HUDEP-2 (cell line): ENCODE measurements at regions not wholly inside any gene's neighbourhood (a gene's known extent, or its start where the extent isn't known, plus 50 kb on each side); places are given as distances from the start of the nearest gene placed in this dataset.
A peak's percentile ranks its signal among the peaks of the same experiment; 100 is the strongest.
"Not testable (repeated sequence)": the region's sequence is repeated elsewhere in the genome, so short reads cannot be mapped to it uniquely, and the experiment has no call there.

Experiments used
- DNase-seq, 76 experiments: peaks; one replicate each; lab custom pipeline; 2025; ENCODE audit not compliant: unreplicated experiment in 76 of 76; lab: John Stamatoyannopoulos, UW

DNA sequence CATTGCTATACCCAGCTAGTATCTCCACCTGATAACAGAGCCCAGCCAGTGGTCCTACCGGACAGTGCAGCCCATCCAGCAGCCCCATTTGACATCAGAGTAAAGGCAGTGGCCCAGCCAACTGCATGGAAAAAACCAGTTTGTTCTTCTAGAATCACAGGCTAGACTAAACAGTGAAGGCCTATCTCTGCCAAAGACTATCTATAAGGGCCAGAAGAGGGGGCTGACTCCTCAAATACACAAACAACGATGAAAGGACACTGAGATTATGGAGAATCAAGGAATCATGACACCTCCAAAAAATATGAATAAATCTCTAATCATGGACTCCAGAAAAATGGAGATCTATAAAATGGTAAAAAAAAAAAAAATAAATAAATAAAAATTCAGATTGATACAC is 546.4 kb upstream of the HTR2C start:
- DNase-seq, result no peak

DNA sequence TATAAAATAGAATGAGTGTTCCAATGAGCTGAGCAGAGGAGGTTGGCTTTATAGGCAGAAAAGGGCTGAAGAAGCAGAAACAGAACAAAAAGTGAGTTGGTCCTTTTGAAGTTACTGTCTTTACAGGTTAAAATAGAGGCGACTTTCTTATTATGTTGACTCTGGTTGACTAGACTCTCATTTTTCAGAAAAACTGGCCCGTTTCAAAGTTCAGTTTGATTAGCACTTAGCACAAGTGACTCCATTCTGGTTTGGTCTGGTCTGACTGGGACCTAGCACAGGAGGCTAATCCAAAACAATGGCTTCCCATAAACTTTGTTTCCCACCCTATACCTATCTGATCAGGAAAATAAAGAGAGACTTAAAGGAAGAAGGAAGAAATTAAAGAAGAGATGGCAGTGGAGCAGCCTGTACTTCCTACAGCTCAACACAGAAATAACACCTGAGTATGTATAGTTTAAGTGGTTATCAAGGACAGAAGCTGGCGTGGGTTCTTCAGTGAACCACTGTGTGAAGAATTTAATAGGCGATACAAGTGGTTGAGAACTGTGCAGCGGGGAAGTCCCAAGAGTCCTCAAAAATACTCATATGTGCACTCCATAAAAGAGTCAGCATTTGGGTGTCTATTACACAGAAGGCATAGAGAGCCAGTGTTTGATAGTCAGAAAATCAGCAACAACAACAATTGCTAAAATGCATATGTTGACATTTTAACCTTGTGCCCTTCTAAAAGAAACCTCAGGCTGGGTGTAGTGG is 554.8 kb upstream of the HTR2C start:
- no peak for DNase-seq

GRCh38 chrX:114017086-114017485 is 566.8 kb upstream of the HTR2C start:
- no peak for DNase-seq

- DNase-seq, result no peak
Measured at GRCh38 chrX:114015966-114016365, 567.9 kb upstream of the HTR2C start.

DNA sequence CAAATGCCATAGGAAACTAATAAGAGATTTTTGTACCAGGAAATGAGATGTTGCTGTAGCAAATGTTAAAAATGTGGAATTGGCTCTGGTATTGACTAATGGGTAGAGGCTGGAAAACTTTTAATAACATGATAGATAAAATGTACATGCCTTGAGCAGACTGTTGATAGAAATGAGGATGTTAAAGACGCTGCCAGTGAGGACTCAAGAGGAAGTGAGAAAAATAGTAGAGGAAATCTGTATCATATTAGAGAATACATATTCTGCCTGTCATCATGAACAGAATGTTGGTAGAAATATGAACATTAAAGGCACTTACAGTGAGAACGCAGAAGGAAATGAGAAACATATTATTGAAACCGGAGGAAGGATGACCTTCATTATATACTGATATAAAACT is 577.2 kb upstream of the HTR2C start:
- no peak for DNase-seq

DNA sequence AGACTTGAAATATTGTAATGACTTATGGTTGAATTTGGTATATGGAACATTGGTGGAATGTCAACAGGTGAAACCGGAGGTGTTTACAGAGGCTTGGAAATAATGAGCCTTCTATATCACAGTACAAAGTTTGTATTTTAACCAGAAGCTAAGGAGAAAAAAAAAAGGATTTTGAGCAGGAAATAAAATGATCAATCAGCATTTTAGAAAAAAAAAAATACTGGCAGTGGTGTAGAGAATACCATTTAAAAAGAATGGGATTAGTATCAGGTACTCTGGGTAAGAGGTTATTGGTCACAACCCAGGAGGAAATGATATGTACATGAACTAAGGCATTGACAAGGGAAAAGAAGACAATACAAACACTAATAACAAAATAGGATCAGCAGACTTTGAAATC is 587.1 kb upstream of the HTR2C start:
- DNase-seq, result no peak

GRCh38 chrX:113991720-113992119 is 592.2 kb upstream of the HTR2C start:
- peak in 32 of 76 experiments; percentile 0 to 48 (median 6) for DNase-seq

DNA sequence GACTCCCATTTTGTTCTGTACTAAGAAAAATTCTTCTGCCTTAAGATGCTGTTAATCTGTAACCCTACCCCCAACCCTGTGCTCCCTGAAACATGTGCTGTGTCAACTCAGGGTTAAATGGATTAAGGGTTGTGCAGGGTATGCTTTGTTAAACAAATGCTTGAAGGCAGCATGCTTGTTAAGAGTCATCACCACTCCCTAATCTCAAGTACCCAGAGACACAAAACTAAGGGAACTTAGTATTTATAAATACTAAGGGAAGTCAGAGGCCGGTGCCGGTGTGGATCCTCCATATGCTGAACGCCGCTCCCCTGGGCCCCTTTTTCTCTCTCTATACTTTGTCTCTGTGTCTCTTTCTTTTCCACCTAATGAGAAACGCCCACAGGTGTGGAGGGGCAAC is 593.2 kb upstream of the HTR2C start:
- DNase-seq, result peak in 1 of 76 experiments; percentile 0

GRCh38 chrX:113988315-113988935 is 595.5 kb upstream of the HTR2C start:
- not testable (repeated sequence) for DNase-seq

DNA sequence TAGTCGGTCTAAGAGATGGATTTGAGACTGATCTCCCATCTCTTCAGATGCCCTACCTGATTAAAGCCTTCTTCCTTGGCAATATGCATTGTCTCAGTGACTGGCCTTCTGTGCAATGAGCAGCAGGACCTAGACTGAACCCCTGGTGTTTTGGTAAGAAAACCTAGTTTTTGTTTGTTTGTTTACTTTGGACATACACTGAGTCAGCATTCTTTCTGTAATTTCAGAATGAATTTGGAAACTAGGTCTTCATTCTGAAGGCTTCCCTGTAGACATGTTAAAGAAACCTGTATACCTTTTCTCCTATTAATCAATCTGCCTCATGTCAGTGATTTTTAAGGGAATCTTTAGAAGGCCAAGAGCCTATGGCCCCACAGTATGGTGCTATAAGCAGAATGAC is 597.5 kb upstream of the HTR2C start:
- no peak for DNase-seq

- no peak for DNase-seq
Measured at GRCh38 chrX:113982766-113983165, 601.1 kb upstream of the HTR2C start.

DNA sequence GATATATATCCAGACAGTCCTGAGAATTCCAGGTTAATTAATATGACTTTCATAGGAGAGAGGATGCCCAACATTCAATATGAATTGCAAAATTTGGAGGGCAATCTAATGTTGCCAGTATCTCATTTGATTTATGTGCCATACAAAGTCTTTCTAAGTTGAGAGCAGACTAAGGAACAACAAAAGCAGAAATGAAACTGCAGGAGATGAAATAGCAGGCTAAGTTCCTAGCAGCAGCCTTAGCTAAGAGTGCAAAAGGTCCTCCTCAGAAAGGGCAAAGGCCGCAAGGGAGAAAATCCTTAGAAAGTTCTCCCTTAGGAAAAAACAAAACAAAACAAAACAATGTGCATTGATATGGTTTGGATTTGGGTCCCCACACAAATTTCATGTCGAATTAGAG is 602.9 kb upstream of the HTR2C start:
- DNase-seq, result no peak

- no peak for DNase-seq
Measured at GRCh38 chrX:113977887-113978286, 606.0 kb upstream of the HTR2C start.

- no peak for DNase-seq
Measured at GRCh38 chrX:113975441-113975840, 608.4 kb upstream of the HTR2C start.

DNA sequence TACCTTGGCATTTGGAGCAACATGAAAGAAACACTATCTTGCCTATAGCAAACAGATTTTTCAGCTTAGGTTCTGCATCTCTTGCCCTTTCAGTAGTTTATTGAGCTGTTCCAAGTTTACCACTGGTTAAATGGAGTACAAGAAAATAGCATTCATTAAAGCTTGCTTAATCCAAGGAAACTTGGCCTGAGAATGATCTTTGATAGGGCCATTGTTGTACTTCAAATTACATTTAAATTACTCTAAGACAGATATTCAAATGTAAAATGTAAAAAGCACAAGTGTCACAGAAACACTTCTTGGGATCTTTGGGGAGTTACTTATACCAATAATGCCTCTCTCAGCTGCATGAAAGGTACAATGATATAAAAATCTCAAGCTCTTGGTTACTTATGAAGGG is 609.0 kb upstream of the HTR2C start:
- DNase-seq, result no peak

- DNase-seq, result no peak
Measured at GRCh38 chrX:113973706-113974105, 610.2 kb upstream of the HTR2C start.

GRCh38 chrX:113966791-113967190 is 617.1 kb upstream of the HTR2C start:
- DNase-seq, result no peak

- no peak for DNase-seq
Measured at GRCh38 chrX:113962343-113962742, 621.5 kb upstream of the HTR2C start.

- no peak for DNase-seq
Measured at GRCh38 chrX:113959912-113960626, 623.8 kb upstream of the HTR2C start.

- no peak for DNase-seq
Measured at GRCh38 chrX:113956936-113957335, 627.0 kb upstream of the HTR2C start.

- DNase-seq, result no peak
Measured at GRCh38 chrX:113954297-113954696, 629.6 kb upstream of the HTR2C start.
